ENCODE measurements at regions not wholly inside any gene's neighbourhood (a gene's known extent, or its start where the extent isn't known, plus 50 kb on each side); places are given as distances from the start of the nearest gene placed in this dataset.
"Not testable (repeated sequence)": the region's sequence is repeated elsewhere in the genome, so short reads cannot be mapped to it uniquely, and the experiment has no call there.

GRCh38 chr11:116698080-116698479 lies 74.7 kb downstream of the BUD13 start:
- no peak for DNase-seq (ENCODE audit: low spot score)

GRCh38 chr11:116697639-116698038 lies 75.1 kb downstream of the BUD13 start:
- DNase-seq (ENCODE audit: low spot score), result no peak

GRCh38 chr11:116697011-116697410 lies 75.8 kb downstream of the BUD13 start:
- DNase-seq (ENCODE audit: low spot score), result no peak

GRCh38 chr11:116696381-116696941 lies 76.3 kb downstream of the BUD13 start:
- no peak for DNase-seq (ENCODE audit: low spot score)

GRCh38 chr11:116695657-116696254 lies 77.0 kb downstream of the BUD13 start:
- DNase-seq (ENCODE audit: low spot score), result no peak

- DNase-seq (ENCODE audit: low spot score), result no peak
Measured at GRCh38 chr11:116694815-116695590, 77.8 kb downstream of the BUD13 start.

- DNase-seq (ENCODE audit: low spot score), result no peak
Measured at GRCh38 chr11:116694349-116694725, 78.5 kb downstream of the BUD13 start.

- no peak for DNase-seq (ENCODE audit: low spot score)
Measured at GRCh38 chr11:116693593-116694348, 79.0 kb downstream of the BUD13 start.

- no peak for DNase-seq (ENCODE audit: low spot score)
Measured at GRCh38 chr11:116693102-116693570, 79.7 kb downstream of the BUD13 start.

- DNase-seq (ENCODE audit: low spot score), result peak; percentile 20
Measured at GRCh38 chr11:116692318-116693101, 80.3 kb downstream of the BUD13 start.

GRCh38 chr11:116691771-116692177 lies 81.0 kb downstream of the BUD13 start:
- DNase-seq (ENCODE audit: low spot score), result peak; percentile 89

GRCh38 chr11:116690611-116691010 lies 82.2 kb downstream of the BUD13 start:
- DNase-seq (ENCODE audit: low spot score), result no peak

GRCh38 chr11:116689413-116690127 lies 83.2 kb downstream of the BUD13 start:
- DNase-seq (ENCODE audit: low spot score), result no peak

- no peak for DNase-seq (ENCODE audit: low spot score)
Measured at GRCh38 chr11:116688202-116688540, 84.6 kb downstream of the BUD13 start.

- peak; percentile 37 for DNase-seq (ENCODE audit: low spot score)
Measured at GRCh38 chr11:116687458-116688201, 85.2 kb downstream of the BUD13 start.

GRCh38 chr11:116686866-116687265 lies 85.9 kb downstream of the BUD13 start:
- DNase-seq (ENCODE audit: low spot score), result peak; percentile 44

- DNase-seq (ENCODE audit: low spot score), result no peak
Measured at GRCh38 chr11:116683982-116684381, 88.8 kb downstream of the BUD13 start.

- DNase-seq (ENCODE audit: low spot score), result no peak
Measured at GRCh38 chr11:116680349-116681125, 92.2 kb downstream of the BUD13 start.

- no peak for DNase-seq (ENCODE audit: low spot score)
Measured at GRCh38 chr11:116678887-116679286, 93.9 kb downstream of the BUD13 start.

GRCh38 chr11:116667318-116667717 lies 105.5 kb downstream of the BUD13 start:
- DNase-seq (ENCODE audit: low spot score), result not testable (repeated sequence)
